ENCODE measurements at regions not wholly inside any gene's neighbourhood (a gene's known extent, or its start where the extent isn't known, plus 50 kb on each side); places are given as distances from the start of the nearest gene placed in this dataset.

GRCh38 chr14:82116721-82117120 lies 583.1 kb upstream of the SEL1L start:
- intact Hi-C loops (cut with micrococcal nuclease), result no loop called here

- intact Hi-C loops (cut with micrococcal nuclease), result no loop called here
Observed at GRCh38 chr14:82122655-82123054, 589.0 kb upstream of the SEL1L start.

GRCh38 chr14:82124511-82124910 lies 590.9 kb upstream of the SEL1L start:
- intact Hi-C loops (cut with micrococcal nuclease), result no loop called here

GRCh38 chr14:82126006-82126405 lies 592.4 kb upstream of the SEL1L start:
- intact Hi-C loops (cut with micrococcal nuclease), result no loop called here

- intact Hi-C loops (cut with micrococcal nuclease), result no loop called here
Observed at GRCh38 chr14:82134411-82134810, 600.8 kb upstream of the SEL1L start.

- intact Hi-C loops (cut with micrococcal nuclease), result no loop called here
Observed at GRCh38 chr14:82138431-82138830, 604.8 kb upstream of the SEL1L start.

- intact Hi-C loops (cut with micrococcal nuclease), result no loop called here
Observed at GRCh38 chr14:82146846-82147245, 613.2 kb upstream of the SEL1L start.

- intact Hi-C loops (cut with micrococcal nuclease), result no loop called here
Observed at GRCh38 chr14:82153689-82154088, 620.0 kb upstream of the SEL1L start.

- intact Hi-C loops (cut with micrococcal nuclease), result no loop called here
Observed at GRCh38 chr14:82159624-82160023, 626.0 kb upstream of the SEL1L start.

GRCh38 chr14:82180139-82180538 lies 646.5 kb upstream of the SEL1L start:
- intact Hi-C loops (cut with micrococcal nuclease), result no loop called here

GRCh38 chr14:82182646-82183045 lies 649.0 kb upstream of the SEL1L start:
- intact Hi-C loops (cut with micrococcal nuclease), result no loop called here

- intact Hi-C loops (cut with micrococcal nuclease), result no loop called here
Observed at GRCh38 chr14:82190742-82191141, 657.1 kb upstream of the SEL1L start.

- intact Hi-C loops (cut with micrococcal nuclease), result no loop called here
Observed at GRCh38 chr14:82192387-82192786, 658.7 kb upstream of the SEL1L start.

- intact Hi-C loops (cut with micrococcal nuclease), result no loop called here
Observed at GRCh38 chr14:82223276-82223675, 689.6 kb upstream of the SEL1L start.

GRCh38 chr14:82224610-82225009 lies 691.0 kb upstream of the SEL1L start:
- intact Hi-C loops (cut with micrococcal nuclease), result no loop called here

- intact Hi-C loops (cut with micrococcal nuclease), result no loop called here
Observed at GRCh38 chr14:82230748-82231147, 697.1 kb upstream of the SEL1L start.

- intact Hi-C loops (cut with micrococcal nuclease), result no loop called here
Observed at GRCh38 chr14:82238649-82239048, 705.0 kb upstream of the SEL1L start.

GRCh38 chr14:82239223-82239622 lies 705.6 kb upstream of the SEL1L start:
- intact Hi-C loops (cut with micrococcal nuclease), result no loop called here

GRCh38 chr14:82244791-82245190 lies 711.1 kb upstream of the SEL1L start:
- intact Hi-C loops (cut with micrococcal nuclease), result no loop called here

GRCh38 chr14:82251494-82251893 lies 717.8 kb upstream of the SEL1L start:
- intact Hi-C loops (cut with micrococcal nuclease), result no loop called here

- intact Hi-C loops (cut with micrococcal nuclease), result no loop called here
Observed at GRCh38 chr14:82270286-82270685, 736.6 kb upstream of the SEL1L start.

GRCh38 chr14:82298811-82299210 lies 765.2 kb upstream of the SEL1L start:
- intact Hi-C loops (cut with micrococcal nuclease), result no loop called here

- intact Hi-C loops (cut with micrococcal nuclease), result no loop called here
Observed at GRCh38 chr14:82309199-82309598, 775.5 kb upstream of the SEL1L start.

- intact Hi-C loops (cut with micrococcal nuclease), result no loop called here
Observed at GRCh38 chr14:82313889-82314288, 780.2 kb upstream of the SEL1L start.

Data from T-helper 2 cell treated with Interferon-gamma antibody and Interleukin-4, amounts not matched to agents 100 ng/mL and 5 ng/mL, for 36 hours (primary cell).